ENCODE measurements at regions not wholly inside any gene's neighbourhood (a gene's known extent, or its start where the extent isn't known, plus 50 kb on each side); places are given as distances from the start of the nearest gene placed in this dataset.

DNA sequence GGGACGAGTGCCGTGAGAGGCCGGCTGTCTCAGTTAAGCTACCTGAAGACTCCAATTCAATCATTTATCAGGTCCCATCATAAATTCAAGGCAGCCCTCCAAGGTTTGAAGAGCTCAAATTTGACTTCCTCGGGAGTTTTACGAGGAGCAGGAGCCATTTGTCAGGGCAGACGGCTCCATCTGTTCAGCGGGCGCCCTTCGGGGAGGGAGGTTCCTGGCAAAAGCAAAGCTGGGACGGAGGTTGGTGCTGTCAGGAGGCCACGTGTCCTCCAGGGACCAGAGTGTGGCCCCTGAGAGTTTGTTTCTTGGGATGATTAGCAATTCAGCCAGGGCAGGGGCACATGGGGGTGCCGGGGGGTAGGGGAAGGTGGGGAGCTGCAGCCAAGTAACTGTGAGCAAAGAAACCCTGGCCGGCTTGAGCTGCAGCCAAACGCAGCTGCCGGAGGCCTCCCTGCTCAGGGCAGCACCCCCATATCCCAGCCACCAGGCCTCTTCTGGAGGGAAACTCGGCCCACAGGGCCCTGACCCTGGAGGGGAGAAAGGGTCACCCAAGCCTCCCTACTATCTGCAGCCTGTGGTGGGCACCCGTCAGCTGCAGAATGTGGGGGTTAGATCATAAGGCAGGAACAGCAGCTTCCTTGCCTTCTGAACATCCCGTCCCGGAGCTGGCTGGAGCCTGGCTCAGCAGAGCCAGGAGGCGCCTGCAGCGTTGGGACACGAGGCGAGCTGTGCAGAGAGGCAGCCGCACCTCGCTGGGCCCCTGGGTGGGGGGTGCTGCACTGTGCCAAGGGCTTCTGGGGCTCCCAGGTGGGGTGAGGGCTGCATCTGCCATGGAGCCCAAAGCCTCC, 63.6 kb upstream of the GATA5 start:
- no peak overlapping the region for H3K27ac Mint-ChIP-seq
- intact Hi-C loops (cut with micrococcal nuclease): no loop called here
- H3K4me1 Mint-ChIP-seq (ENCODE audit: low read depth): no peaks in the 10 kb centered on the region
- H3K36me3 Mint-ChIP-seq (ENCODE audit: low read depth): no peaks in the 10 kb centered on the region
- H3K4me3 Mint-ChIP-seq: no peak overlapping the region
- H3K27me3 Mint-ChIP-seq: peaks cover 6% of the 10 kb centered on the region
- H3K9me3 Mint-ChIP-seq: peaks cover 4% of the 10 kb centered on the region

DNA sequence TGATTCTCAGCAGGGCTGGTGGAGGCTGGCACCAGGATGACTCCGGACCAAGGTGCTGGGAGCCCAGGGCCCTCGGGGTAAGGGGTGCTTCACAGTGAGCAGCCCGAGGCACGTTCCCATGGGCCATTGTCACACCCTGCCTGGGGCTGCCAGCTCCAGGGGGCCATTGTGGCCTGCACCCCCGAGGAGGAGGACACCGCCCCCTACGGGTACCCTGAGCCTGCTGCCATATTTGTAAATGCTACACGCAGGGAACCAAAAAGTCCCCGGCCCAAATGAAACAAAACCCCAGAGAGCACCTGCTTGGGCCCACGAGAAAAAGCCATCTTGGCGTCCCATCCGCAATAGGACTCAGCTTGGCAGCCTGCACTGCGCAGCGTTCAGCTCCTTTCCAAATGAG, 64.7 kb upstream of the GATA5 start:
- H3K4me1 Mint-ChIP-seq (ENCODE audit: low read depth): no peaks in the 10 kb centered on the region
- intact Hi-C loops (cut with micrococcal nuclease): no loop called here
- no peaks in the 10 kb centered on the region for H3K36me3 Mint-ChIP-seq (ENCODE audit: low read depth)
- H3K4me3 Mint-ChIP-seq: no peak overlapping the region
- peaks cover 10% of the 10 kb centered on the region for H3K9me3 Mint-ChIP-seq
- peaks cover 8% of the 10 kb centered on the region for H3K27me3 Mint-ChIP-seq
- no peak overlapping the region for H3K27ac Mint-ChIP-seq

GRCh38 chr20:62542862-62543261, 67.1 kb upstream of the GATA5 start:
- H3K4me1 Mint-ChIP-seq (ENCODE audit: low read depth): no peaks in the 10 kb centered on the region
- peaks cover 22% of the 10 kb centered on the region for H3K27me3 Mint-ChIP-seq
- peaks cover 10% of the 10 kb centered on the region for H3K9me3 Mint-ChIP-seq
- no peak overlapping the region for H3K27ac Mint-ChIP-seq
- no peak overlapping the region for H3K4me3 Mint-ChIP-seq
- no peaks in the 10 kb centered on the region for H3K36me3 Mint-ChIP-seq (ENCODE audit: low read depth)
- intact Hi-C loops (cut with micrococcal nuclease): no loop called here

GRCh38 chr20:62543470-62544302, 67.9 kb upstream of the GATA5 start:
- intact Hi-C loops (cut with micrococcal nuclease): no loop called here
- Mint-ChIP-seq H3K36me3 (ENCODE audit: low read depth) (no peaks in the 10 kb centered on the region), H3K27ac (no peak overlapping the region), H3K4me3 (no peak overlapping the region), H3K27me3 (peaks cover 31% of the 10 kb centered on the region), H3K9me3 (peaks cover 10% of the 10 kb centered on the region), H3K4me1 (ENCODE audit: low read depth) (peaks cover 3% of the 10 kb centered on the region)

GRCh38 chr20:62544505-62545055, 68.8 kb upstream of the GATA5 start:
- intact Hi-C loops (cut with micrococcal nuclease): no loop called here
- no peak overlapping the region for H3K4me3 Mint-ChIP-seq
- H3K27me3 Mint-ChIP-seq: peaks cover 39% of the 10 kb centered on the region
- H3K4me1 Mint-ChIP-seq (ENCODE audit: low read depth): peaks cover 6% of the 10 kb centered on the region
- no peaks in the 10 kb centered on the region for H3K36me3 Mint-ChIP-seq (ENCODE audit: low read depth)
- H3K9me3 Mint-ChIP-seq: peaks cover 10% of the 10 kb centered on the region
- H3K27ac Mint-ChIP-seq: no peak overlapping the region

DNA sequence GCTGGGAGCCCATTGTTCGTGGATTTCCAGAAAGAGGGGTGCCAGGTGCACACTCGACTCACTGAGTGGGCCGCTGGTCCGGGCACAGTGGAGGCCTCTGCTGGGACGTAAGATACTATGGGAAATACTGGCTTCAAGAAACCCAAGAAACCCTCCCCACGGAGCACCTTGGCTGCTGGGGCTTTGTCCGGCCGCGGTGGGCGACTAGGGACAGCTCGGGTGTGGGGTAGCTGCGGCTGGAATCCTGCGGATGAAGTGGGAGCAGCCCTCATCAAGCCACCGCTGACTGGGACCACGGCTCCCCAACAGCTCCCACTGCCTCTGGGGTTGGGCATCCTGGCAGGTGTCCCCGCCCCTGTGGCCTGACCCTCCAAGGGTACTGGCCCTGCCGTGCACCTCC, 69.5 kb upstream of the GATA5 start:
- peaks cover 40% of the 10 kb centered on the region for H3K27me3 Mint-ChIP-seq
- peaks cover 7% of the 10 kb centered on the region for H3K4me1 Mint-ChIP-seq (ENCODE audit: low read depth)
- peaks cover 10% of the 10 kb centered on the region for H3K9me3 Mint-ChIP-seq
- H3K36me3 Mint-ChIP-seq (ENCODE audit: low read depth): no peaks in the 10 kb centered on the region
- intact Hi-C loops (cut with micrococcal nuclease): no loop called here
- H3K4me3 Mint-ChIP-seq: no peak overlapping the region
- H3K27ac Mint-ChIP-seq: no peak overlapping the region

DNA sequence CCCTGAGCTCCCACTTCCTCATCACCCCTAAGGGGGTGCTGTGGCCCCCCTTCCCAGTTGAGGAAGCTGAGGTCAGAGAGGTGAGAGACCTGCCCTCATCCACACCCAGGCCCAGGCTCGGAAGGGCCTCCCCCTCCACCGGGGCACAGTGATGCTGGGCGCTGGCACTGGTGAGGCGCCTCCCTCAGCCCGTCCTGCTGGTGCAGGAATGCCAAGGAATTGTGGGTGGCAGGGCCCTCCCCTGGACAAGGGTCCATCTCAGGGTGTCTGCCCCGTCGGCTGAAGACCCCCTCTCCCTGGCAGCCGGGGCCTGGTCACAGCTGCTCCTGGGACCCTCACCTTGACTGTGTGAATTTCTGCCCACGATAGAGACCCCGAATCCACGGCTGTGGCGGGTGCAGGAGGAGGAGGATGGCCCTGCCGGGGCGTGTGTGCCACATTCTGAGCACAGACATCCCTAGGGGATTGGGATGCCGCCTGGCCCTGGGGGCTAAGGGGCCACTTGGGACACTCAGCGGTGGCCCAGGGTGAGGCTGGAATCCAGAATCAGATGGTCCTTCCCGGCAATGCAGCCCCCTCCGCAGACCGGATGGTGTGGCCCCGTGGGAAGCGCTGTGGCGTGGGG, 70.2 kb upstream of the GATA5 start:
- H3K9me3 Mint-ChIP-seq: peaks cover 10% of the 10 kb centered on the region
- intact Hi-C loops (cut with micrococcal nuclease): no loop called here
- no peak overlapping the region for H3K27ac Mint-ChIP-seq
- peaks cover 47% of the 10 kb centered on the region for H3K27me3 Mint-ChIP-seq
- H3K4me1 Mint-ChIP-seq (ENCODE audit: low read depth): peaks cover 13% of the 10 kb centered on the region
- H3K4me3 Mint-ChIP-seq: no peak overlapping the region
- no peaks in the 10 kb centered on the region for H3K36me3 Mint-ChIP-seq (ENCODE audit: low read depth)

GRCh38 chr20:62546606-62547005, 70.8 kb upstream of the GATA5 start:
- Mint-ChIP-seq H3K4me3 (no peak overlapping the region), H3K27me3 (peaks cover 53% of the 10 kb centered on the region), H3K36me3 (ENCODE audit: low read depth) (no peaks in the 10 kb centered on the region), H3K9me3 (peaks cover 10% of the 10 kb centered on the region), H3K4me1 (ENCODE audit: low read depth) (peaks cover 19% of the 10 kb centered on the region), H3K27ac (no peak overlapping the region)
- intact Hi-C loops (cut with micrococcal nuclease): no loop called here

DNA sequence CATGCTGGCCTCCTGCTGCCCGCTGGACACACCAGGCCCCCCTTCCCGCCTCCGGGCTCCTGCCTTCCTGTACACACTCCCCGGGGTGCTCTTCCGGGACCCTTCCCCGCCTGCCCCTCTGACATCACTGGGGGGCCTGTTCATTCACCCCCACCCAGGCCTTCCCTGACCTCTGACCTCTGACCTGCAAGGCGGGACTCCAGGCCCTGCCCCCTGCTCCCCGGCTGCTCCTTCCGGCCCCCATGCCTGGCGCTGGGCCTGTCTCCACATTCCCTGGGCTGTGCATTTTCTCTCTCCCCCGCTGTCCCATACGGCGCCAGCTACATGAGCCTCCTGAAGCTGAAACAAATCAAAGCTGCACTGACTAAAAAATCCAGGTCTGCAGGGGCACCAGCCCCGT, 71.6 kb upstream of the GATA5 start:
- Mint-ChIP-seq H3K36me3 (ENCODE audit: low read depth) (no peaks in the 10 kb centered on the region), H3K27ac (no peak overlapping the region), H3K9me3 (peaks cover 10% of the 10 kb centered on the region), H3K27me3 (peaks cover 60% of the 10 kb centered on the region), H3K4me1 (ENCODE audit: low read depth) (peaks cover 21% of the 10 kb centered on the region), H3K4me3 (no peak overlapping the region)
- intact Hi-C loops (cut with micrococcal nuclease): no loop called here

DNA sequence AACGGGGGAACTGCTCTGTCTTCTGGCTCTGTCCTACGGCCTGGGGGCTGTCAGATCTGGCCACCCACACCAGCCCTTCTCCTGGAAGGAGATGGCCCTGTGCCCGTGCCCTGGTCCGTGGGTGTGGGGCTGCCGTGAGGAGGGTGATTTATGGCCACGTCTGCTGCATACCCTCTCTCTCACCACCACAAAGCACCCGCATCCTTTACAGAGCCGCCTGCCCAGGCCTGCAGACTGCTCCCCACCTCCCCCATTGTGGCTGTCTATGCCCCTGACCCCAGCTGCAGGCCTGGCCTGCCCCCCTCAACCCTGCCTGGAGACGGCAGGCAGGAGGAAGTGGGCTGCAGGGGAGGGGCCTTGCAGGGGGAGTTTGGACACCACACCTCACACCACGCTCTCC, 72.7 kb upstream of the GATA5 start:
- Mint-ChIP-seq H3K4me3 (no peak overlapping the region), H3K36me3 (ENCODE audit: low read depth) (no peaks in the 10 kb centered on the region), H3K4me1 (ENCODE audit: low read depth) (peaks cover 21% of the 10 kb centered on the region), H3K27me3 (peaks cover 71% of the 10 kb centered on the region), H3K9me3 (peaks cover 10% of the 10 kb centered on the region), H3K27ac (no peak overlapping the region)
- intact Hi-C loops (cut with micrococcal nuclease): no loop called here

- H3K36me3 Mint-ChIP-seq (ENCODE audit: low read depth): no peaks in the 10 kb centered on the region
- H3K27ac Mint-ChIP-seq: no peak overlapping the region
- intact Hi-C loops (cut with micrococcal nuclease): no loop called here
- no peak overlapping the region for H3K4me3 Mint-ChIP-seq
- peaks cover 74% of the 10 kb centered on the region for H3K27me3 Mint-ChIP-seq
- H3K4me1 Mint-ChIP-seq (ENCODE audit: low read depth): peaks cover 21% of the 10 kb centered on the region
- peaks cover 9% of the 10 kb centered on the region for H3K9me3 Mint-ChIP-seq
Measured at GRCh38 chr20:62549029-62549428, 73.2 kb upstream of the GATA5 start.

DNA sequence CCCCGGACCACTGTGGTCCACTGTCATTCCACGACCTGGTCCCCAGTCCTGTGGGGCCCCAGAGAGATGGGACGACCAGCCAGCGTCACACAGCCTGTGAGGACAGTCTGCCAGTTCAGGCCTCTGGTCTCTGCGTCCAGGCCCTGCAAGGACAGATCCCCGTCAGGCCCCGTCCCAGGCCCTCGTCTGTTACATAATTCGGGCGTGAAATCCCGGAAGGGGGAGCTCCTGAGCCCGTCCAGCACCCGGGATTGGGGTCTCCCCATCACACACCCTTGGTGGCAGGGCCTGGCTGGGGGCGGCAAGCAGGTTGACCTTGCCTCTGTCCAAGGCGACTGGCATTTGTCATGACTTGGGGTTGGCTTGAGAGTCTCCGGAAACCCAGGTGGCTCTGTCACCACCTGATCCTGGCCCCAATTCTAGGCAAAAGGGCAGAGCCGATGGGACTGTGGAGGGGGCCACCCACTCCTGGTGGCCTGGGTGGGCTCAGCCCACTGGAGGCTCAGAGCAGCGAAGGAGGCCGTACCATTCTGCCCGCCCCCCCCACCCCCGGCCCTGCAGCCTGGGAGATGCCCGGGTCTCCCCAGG, 73.8 kb upstream of the GATA5 start:
- peaks cover 76% of the 10 kb centered on the region for H3K27me3 Mint-ChIP-seq
- intact Hi-C loops (cut with micrococcal nuclease): no loop called here
- peaks cover 21% of the 10 kb centered on the region for H3K4me1 Mint-ChIP-seq (ENCODE audit: low read depth)
- no peak overlapping the region for H3K4me3 Mint-ChIP-seq
- no peaks in the 10 kb centered on the region for H3K36me3 Mint-ChIP-seq (ENCODE audit: low read depth)
- H3K27ac Mint-ChIP-seq: no peak overlapping the region
- peaks cover 4% of the 10 kb centered on the region for H3K9me3 Mint-ChIP-seq

GRCh38 chr20:62550087-62550632, 74.4 kb upstream of the GATA5 start:
- Mint-ChIP-seq H3K27me3 (peaks cover 77% of the 10 kb centered on the region), H3K36me3 (ENCODE audit: low read depth) (no peaks in the 10 kb centered on the region), H3K27ac (no peak overlapping the region), H3K9me3 (no peaks in the 10 kb centered on the region), H3K4me3 (no peak overlapping the region), H3K4me1 (ENCODE audit: low read depth) (peaks cover 21% of the 10 kb centered on the region)
- intact Hi-C loops (cut with micrococcal nuclease): no loop called here

Data from dendritic cell treated with granulocyte-macrophage colony-stimulating factor and Interleukin-4, amounts not matched to agents 40 ng/mL and 50 ng/mL, for 4 days (primary cell).